HG02678 (cell line): ENCODE measurements at regions not wholly inside any gene's neighbourhood (a gene's known extent, or its start where the extent isn't known, plus 50 kb on each side); places are given as distances from the start of the nearest gene placed in this dataset.
"Not testable (repeated sequence)": the region's sequence is repeated elsewhere in the genome, so short reads cannot be mapped to it uniquely, and the experiment has no call there.

Source experiments
- ATAC-seq: cut with Tn5 transposase; IDR thresholded peaks from one replicate; pipeline ENCODE4 v1.9.1; 2021; ENCODE audit warnings: mild to moderate bottlenecking, moderate library complexity; ENCODE audit not compliant: unreplicated experiment

- no peak for ATAC-seq
Measured at GRCh38 chr5:67817652-67818051, 397.9 kb upstream of the PIK3R1 start.

GRCh38 chr5:67816456-67816855 lies 399.1 kb upstream of the PIK3R1 start:
- no peak for ATAC-seq

- no peak for ATAC-seq
Measured at GRCh38 chr5:67815455-67816391, 399.8 kb upstream of the PIK3R1 start.

- ATAC-seq: no peak
Measured at GRCh38 chr5:67814569-67815311, 400.8 kb upstream of the PIK3R1 start.

DNA sequence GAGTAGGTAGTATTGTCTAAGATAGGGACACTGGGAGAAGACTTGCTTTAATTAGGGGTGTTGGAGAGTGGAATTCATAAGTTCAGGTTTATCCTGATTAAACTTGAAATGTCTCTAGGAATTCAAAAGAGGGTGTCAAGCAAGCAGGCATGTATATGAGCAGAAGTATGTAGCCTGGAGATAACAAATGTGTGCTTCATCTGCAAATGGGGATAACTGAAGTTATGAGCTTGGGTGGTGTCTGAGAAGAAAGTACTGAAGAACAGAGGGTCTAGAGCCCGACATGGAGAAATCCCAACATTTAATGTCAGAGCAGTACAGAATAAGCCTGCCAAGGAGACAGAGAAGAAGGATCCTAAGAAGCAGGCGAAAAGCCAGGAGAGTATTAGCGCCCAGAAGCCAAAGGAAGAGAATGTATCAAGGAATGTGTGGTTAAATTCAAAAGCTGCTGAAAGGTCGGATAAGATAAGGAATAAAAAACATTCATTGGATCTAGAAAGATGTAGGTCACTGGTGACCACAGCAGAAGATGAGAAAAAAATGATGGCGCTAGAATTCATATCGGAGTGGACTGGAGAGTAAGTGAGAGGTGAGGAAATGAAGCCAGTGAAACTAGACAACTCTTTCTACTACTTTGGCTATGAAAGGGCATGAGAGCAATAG lies 401.5 kb upstream of the PIK3R1 start:
- no peak for ATAC-seq

GRCh38 chr5:67809589-67809988 lies 406.0 kb upstream of the PIK3R1 start:
- ATAC-seq: no peak

- no peak for ATAC-seq
Measured at GRCh38 chr5:67808340-67808739, 407.2 kb upstream of the PIK3R1 start.

DNA sequence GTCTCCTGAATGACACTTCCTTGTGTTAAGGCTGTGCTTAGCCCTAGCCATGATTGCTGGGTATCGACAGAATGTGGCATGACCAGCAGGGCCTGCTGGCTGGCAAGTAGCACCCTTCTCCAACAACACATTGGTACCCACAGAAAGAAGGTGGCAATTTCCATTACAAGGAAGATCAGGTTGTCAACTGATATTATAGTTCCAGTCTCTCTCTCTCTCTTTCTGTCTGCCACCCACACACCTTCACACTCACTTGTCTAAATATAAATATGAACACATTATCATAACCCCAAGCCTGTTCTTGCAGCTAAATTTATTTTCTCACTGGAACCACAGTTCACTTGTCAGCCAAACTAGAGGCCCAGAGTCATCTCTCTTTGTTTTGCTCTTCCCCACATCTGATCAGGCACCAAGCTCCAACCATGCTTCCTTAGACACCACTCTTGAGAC lies 408.1 kb upstream of the PIK3R1 start:
- ATAC-seq: no peak

DNA sequence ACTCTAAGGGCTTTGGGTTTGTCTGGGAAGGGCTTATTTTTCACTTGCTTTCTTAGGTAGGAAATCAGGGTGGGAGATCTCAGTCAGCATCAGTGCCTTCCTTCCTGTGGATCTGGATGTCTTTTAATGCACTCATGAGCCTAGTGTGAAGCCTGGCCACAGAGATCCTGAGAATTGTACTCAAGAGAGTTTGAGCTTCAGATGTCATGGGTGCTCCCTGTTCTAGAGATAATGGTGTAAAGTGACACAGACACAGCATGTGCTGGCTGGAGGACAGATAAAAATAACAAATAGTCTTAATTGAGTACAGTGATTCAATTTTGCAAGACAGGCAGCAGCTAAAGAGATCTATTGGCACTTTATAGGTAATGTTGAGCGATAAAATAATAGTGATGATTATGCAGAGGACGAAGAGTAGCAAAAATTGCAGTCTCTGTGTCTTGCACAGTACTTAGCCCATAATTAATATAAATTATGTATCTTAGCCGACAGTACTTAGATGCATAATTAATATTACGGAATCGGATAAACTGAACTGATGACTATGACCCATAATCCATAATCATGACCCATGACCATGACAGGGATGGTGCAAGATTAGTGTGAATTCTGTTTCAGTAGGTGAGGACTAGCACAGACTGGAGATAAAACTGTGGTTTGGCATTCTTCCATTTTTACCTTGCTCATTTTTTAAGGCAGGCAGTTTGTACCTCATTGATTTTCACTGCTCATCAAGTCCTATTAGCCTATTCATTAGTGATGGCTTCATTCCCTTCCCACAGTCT lies 408.7 kb upstream of the PIK3R1 start:
- no peak for ATAC-seq

DNA sequence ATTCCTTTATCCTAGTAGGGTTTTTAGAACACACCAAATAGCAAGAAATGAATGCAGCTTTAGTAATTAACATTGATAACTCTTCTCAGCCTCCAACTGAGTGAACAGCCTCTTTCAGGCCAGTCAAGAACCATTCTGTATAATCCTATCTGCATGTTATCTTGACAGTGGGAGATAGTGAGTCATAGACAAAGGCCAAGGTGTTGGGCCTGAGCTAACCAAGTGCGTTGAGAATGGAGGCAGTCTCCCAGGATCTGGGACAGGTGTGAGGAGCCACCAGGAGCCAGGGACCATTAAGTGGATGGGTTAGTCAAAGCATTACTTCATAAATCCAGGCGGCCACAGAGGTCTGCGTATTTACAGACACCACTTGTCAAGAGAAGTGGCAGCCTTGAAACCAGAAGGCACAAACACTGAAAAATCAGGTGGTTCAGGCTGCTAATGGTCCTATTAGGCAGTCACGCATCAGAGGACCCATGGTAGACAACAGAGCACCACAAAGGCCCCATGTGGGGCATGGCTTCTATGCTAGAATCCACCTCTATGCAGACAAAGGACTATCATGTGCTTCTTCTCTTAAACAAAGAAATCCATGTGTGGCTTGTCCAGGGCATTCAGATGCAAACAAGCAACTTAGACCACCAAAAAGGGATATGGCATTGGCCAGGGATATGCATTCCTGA lies 409.7 kb upstream of the PIK3R1 start:
- ATAC-seq: no peak

- no peak for ATAC-seq
Measured at GRCh38 chr5:67802766-67803165, 412.8 kb upstream of the PIK3R1 start.

DNA sequence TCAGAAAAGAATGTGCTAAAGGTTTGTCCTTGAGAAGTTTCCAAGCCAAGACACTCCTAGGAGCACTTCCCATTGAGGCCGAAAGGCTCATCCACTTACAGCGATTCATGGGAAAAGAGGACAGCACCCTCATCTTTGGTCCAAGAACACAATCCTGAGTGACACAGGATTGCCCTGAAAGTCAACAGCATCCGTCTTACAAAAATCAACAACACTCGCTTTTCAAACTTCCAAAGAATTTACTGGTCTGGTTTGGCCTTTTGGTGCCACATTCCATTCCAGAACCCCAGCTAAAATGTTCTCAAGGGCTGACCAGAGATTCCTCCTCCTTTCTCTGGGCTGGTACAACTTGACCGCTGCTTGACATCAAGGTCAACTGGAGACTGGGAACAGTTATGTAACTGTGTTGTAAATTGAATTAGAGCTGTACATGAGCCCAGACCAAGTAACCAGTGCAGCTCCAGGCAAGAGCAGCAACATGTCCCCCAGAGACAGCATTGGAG lies 415.8 kb upstream of the PIK3R1 start:
- no peak for ATAC-seq

DNA sequence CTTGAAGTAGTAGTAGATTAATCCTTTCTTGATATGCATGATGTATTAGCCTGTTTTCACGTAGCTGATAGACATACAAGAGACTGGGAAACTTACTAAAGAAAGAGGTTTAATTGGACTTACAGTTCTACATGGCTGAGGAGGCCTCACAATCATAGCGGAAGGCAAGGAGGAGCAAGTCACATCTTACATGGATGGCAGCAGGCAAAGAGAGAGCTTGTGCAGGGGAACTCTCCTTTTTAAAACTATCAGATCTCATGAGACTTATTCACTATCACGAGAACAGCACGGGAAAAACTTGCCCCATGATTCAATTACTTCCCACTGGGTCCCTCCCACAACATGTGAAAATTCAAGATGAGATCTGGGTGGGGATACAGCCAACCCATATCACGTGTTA lies 417.1 kb upstream of the PIK3R1 start:
- ATAC-seq: not testable (repeated sequence)

DNA sequence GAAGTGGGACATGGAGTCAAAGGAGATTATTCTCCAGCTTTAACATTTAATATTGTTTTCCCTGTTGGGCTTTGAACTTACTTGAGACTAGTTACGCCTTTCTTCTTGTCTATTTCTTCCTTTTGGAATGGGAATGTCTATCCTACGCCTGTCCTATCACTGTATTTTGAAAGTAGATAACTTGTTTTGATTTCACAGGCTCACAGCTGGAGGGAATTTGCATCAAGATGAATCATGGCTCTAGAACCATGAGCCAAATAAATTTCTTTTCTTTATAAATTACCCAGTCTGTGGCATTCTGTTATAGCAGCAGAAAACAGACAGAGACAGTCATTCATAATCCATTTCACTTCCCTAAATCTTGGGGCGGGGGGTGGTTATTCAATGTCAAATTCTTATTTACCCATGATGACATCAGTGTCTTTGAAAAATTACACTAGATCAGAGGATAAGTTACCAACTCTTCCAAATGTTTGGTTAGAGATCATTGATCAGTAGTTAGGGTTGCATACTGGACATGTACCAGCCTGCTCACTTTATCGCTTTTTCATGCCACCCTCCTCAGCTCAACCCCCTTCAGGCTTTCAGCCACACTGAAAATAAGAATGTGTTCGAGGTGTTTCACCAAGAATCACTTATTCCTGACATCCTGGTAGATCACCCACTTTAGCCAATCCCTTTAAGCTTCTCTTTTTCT lies 419.6 kb upstream of the PIK3R1 start:
- no peak for ATAC-seq

DNA sequence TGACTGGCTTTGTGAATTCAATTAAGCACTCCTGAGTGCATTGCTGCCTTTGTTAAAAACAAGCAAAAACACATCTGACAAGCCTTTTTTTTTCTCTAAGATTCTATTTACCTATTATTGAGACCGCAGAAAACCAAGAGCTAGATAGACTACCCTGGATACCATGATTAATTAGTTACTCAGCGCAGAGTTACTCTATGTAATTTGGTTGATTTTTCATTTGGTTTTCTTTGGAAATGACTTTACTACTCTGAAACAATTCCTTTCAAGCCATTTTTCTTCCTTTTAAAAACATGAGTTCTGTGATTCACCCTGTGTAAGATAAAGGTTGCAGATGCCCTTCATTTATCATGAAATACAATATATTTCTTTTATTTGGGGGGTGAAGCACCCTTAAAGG lies 421.6 kb upstream of the PIK3R1 start:
- ATAC-seq: no peak

GRCh38 chr5:67793418-67793817 lies 422.1 kb upstream of the PIK3R1 start:
- ATAC-seq: no peak

- ATAC-seq: no peak
Measured at GRCh38 chr5:67792891-67793290, 422.7 kb upstream of the PIK3R1 start.

GRCh38 chr5:67790390-67790789 lies 425.2 kb upstream of the PIK3R1 start:
- ATAC-seq: no peak

DNA sequence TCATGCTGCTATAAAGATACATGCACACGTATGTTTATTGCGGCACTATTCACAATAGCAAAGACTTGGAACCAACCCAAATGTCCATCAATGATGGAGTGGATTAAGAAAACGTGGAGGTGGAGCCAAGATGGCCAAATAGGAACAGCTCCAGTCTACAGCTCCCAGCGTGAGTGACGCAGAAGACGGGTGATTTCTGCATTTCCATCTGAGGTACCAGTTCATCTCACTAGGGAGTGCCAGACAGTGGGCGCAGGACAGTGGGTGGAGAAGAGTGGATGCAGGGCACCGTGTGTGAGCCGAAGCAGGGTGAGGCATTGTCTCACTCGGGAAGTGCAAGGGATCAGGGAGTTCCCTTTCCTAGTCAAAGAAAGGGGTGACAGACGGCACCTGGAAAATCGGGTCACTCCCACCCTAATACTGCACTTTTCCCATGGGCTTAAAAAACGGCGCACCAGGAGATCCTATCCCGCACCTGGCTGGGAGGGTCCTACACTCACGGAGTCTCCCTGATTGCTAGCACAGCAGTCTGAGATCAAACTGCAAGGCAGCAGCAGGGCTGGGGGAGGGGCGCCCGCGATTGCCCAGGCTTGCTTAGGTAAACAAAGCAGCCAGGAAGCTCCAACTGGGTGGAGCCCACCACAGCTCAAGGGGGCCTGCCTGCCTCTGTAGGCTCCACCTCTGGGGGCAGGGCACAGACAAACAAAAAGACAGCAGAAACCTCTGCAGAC lies 435.5 kb upstream of the PIK3R1 start:
- ATAC-seq: not testable (repeated sequence)
